SK-N-SH treated with all-trans-retinoic acid at 6 μM for 48 hours (cell line): ENCODE measurements at regions not wholly inside any gene's neighbourhood (a gene's known extent, or its start where the extent isn't known, plus 50 kb on each side); places are given as distances from the start of the nearest gene placed in this dataset.

Experiments
- ATAC-seq: fragments of 200-7000 bp; cut with Tn5 transposase; 3 replicates; pipeline ENCODE4 v1.9.1; 2020; ENCODE audit warnings: mild to moderate bottlenecking, moderate library complexity
- ARNTL ChIP-seq: fragments of 450-650 bp; formaldehyde crosslinking; IDR thresholded peaks from 2 replicates; pipeline ENCODE4 v1.5.0; 2020; ENCODE audit warnings: low read depth, mild to moderate bottlenecking, moderate library complexity, borderline replicate concordance
- BACH2 ChIP-seq: fragments of 250-450 bp; sonication (Bioruptor Pico); IDR thresholded peaks from 2 replicates; pipeline ENCODE4 v1.9.0; 2021; ENCODE audit warnings: mild to moderate bottlenecking, borderline replicate concordance
- CSDC2 ChIP-seq: fragments of 250-450 bp; sonication (Bioruptor Pico); IDR thresholded peaks from 2 replicates; pipeline ENCODE4 v1.5.0; 2020; ENCODE audit warnings: mild to moderate bottlenecking, moderate library complexity
- ESRRG ChIP-seq: fragments of 250-450 bp; sonication (Bioruptor Pico); IDR thresholded peaks from 2 replicates; pipeline ENCODE4 v1.6.1; 2021; ENCODE audit warnings: mild to moderate bottlenecking
- GLIS3 ChIP-seq: fragments of 250-450 bp; sonication (Bioruptor Pico); IDR thresholded peaks from 2 replicates; pipeline ENCODE4 v1.5.0; 2020; ENCODE audit warnings: mild to moderate bottlenecking, moderate library complexity
- ISL1 ChIP-seq: fragments of 250-450 bp; sonication (Bioruptor Pico); IDR thresholded peaks from 2 replicates; pipeline ENCODE4 v2.1.2; 2022; ENCODE audit warnings: mild to moderate bottlenecking, moderate library complexity
- OSR1 ChIP-seq: fragments of 250-450 bp; sonication (Bioruptor Pico); IDR thresholded peaks from 2 replicates; pipeline ENCODE4 v1.8.0; 2022; ENCODE audit warnings: moderate library complexity, mild to moderate bottlenecking, inconsistent platforms
- PPARA ChIP-seq: fragments of 250-450 bp; sonication (Bioruptor Pico); IDR thresholded peaks from 2 replicates; pipeline ENCODE4 v1.5.0; 2020; ENCODE audit warnings: mild to moderate bottlenecking, borderline replicate concordance
- RARB ChIP-seq: fragments of 250-450 bp; sonication (Bioruptor Pico); IDR thresholded peaks from 2 replicates; pipeline ENCODE4 v1.8.0; 2021; ENCODE audit warnings: mild to moderate bottlenecking, moderate library complexity
- SNAI2 ChIP-seq: fragments of 250-450 bp; sonication (Bioruptor Pico); IDR thresholded peaks from 2 replicates; pipeline ENCODE4 v1.5.0; 2020; ENCODE audit warnings: mild to moderate bottlenecking, moderate library complexity
- TCF4 ChIP-seq: fragments of 250-450 bp; sonication (Bioruptor Pico); IDR thresholded peaks from 2 replicates; pipeline ENCODE4 v1.8.0; 2021; ENCODE audit warnings: mild to moderate bottlenecking, moderate library complexity, borderline replicate concordance
- TOX ChIP-seq: fragments of 250-450 bp; sonication (Bioruptor Pico); IDR thresholded peaks from 2 replicates; pipeline ENCODE4 v1.8.0; 2021; ENCODE audit warnings: mild to moderate bottlenecking, moderate library complexity, borderline replicate concordance
- ZC3H10 ChIP-seq: fragments of 250-450 bp; sonication (Bioruptor Pico); IDR thresholded peaks from 2 replicates; pipeline ENCODE4 v1.5.1; 2021; ENCODE audit warnings: mild to moderate bottlenecking, moderate library complexity
- ZFP3 ChIP-seq: fragments of 250-450 bp; sonication (Bioruptor Pico); IDR thresholded peaks from 2 replicates; pipeline ENCODE4 v1.5.0; 2020; ENCODE audit warnings: mild to moderate bottlenecking, moderate library complexity
- ZFP30 ChIP-seq: fragments of 450-650 bp; formaldehyde crosslinking; IDR thresholded peaks from 2 replicates; pipeline ENCODE4 v1.5.0; 2022; ENCODE audit warnings: mild to moderate bottlenecking, moderate library complexity
- ZNF565 ChIP-seq: fragments of 450-650 bp; formaldehyde crosslinking; conservative IDR thresholded peaks from 2 replicates; pipeline ENCODE4 v1.5.0; 2020; ENCODE audit warnings: low read depth, mild to moderate bottlenecking, moderate library complexity
- ZNF70 ChIP-seq: fragments of 450-650 bp; formaldehyde crosslinking; IDR thresholded peaks from 2 replicates; pipeline ENCODE4 v1.5.0; 2020; ENCODE audit warnings: mild to moderate bottlenecking, moderate library complexity
- ZNF8 ChIP-seq: fragments of 450-650 bp; formaldehyde crosslinking; IDR thresholded peaks from 2 replicates; pipeline ENCODE4 v1.5.0; 2020; ENCODE audit warnings: mild to moderate bottlenecking, moderate library complexity
- TF ChIP-seq, protein P1 (sequence below): fragments of 250-450 bp; sonication (Bioruptor Pico); IDR thresholded peaks from 2 replicates; pipeline ENCODE4 v1.5.0; 2020; ENCODE audit warnings: mild to moderate bottlenecking, moderate library complexity
- TF ChIP-seq, protein P2 (sequence below): fragments of 250-450 bp; sonication (Bioruptor Pico); IDR thresholded peaks from 2 replicates; pipeline ENCODE4 v1.5.1; 2021; ENCODE audit warnings: mild to moderate bottlenecking, moderate library complexity
- TF ChIP-seq, protein P3 (sequence below): fragments of 250-450 bp; sonication (Bioruptor Pico); IDR thresholded peaks from 2 replicates; pipeline ENCODE4 v1.8.0; 2020; ENCODE audit warnings: mild to moderate bottlenecking, moderate library complexity, borderline replicate concordance
- TF ChIP-seq, protein P4 (sequence below): fragments of 250-450 bp; sonication (Bioruptor Pico); IDR thresholded peaks from 2 replicates; pipeline ENCODE4 v1.8.0; 2021; ENCODE audit warnings: low read depth, mild to moderate bottlenecking, moderate library complexity, borderline replicate concordance
- TF ChIP-seq, protein P5 (sequence below): fragments of 250-450 bp; sonication (Bioruptor Pico); IDR thresholded peaks from 2 replicates; pipeline ENCODE4 v1.5.1; 2020; ENCODE audit warnings: low read depth, mild to moderate bottlenecking, moderate library complexity

DNA sequence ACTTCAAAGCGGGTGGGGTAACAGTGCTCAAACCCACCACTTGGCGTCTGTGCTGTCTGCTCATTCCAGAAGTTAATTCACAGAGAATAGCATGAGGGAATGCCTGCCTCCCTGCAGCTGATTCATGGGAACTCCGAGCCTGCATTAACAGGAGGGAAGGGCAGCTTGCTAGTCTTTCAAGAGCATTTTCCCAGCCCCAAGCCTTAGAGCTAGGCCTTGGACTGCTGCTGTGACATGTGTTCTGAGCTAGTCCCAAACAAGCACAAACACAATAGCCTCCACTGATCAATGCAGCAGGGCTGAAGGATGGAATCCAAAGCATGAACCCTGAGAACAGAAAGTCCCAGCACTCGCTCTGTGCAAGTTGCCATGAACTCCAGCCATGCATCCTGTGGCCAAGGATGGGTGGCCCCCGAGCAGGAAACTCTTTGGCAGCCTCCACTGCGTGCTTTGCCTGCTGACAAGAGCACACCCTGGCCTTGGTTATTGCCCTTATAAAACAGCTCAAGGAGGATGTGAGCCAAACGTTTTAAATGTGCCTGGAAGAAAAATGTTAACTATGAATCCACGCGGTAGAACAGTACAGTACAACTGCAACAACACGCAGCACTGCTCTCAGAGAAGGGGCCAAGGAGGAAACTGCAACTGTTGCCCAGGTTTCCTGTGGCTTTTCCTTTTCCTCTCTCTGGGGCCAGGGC lies 653.1 kb upstream of the KLF4 start (continued):
- no peak for TF ChIP-seq TCF4 (CRISPR knock-in tag)
- no peak for TF ChIP-seq ZC3H10
- no peak for TF ChIP-seq BACH2 (CRISPR knock-in tag)
- TF ChIP-seq CSDC2: no peak
- TF ChIP-seq OSR1 (CRISPR knock-in tag): no peak
- TF ChIP-seq, all 23 proteins: peak for 0

DNA sequence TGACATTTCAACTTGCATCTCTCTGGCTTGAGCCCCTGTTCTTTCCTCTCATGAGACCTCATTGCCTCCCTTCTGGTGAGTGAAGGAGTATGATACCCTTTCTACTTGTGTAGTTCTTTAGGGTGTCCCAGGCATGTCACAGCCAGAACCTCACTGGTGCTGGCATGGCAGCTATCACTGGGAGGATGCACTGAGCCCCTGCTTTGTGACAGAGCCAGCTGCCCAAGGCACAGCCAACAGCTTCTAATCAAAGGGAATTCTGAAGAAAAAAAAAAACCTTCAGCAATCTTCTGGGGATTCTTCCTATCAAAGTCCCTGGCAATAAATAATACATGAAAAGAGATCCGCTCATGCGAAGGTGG lies 652.6 kb upstream of the KLF4 start:
- no peak for ATAC-seq
- TF ChIP-seq, protein P1, sequence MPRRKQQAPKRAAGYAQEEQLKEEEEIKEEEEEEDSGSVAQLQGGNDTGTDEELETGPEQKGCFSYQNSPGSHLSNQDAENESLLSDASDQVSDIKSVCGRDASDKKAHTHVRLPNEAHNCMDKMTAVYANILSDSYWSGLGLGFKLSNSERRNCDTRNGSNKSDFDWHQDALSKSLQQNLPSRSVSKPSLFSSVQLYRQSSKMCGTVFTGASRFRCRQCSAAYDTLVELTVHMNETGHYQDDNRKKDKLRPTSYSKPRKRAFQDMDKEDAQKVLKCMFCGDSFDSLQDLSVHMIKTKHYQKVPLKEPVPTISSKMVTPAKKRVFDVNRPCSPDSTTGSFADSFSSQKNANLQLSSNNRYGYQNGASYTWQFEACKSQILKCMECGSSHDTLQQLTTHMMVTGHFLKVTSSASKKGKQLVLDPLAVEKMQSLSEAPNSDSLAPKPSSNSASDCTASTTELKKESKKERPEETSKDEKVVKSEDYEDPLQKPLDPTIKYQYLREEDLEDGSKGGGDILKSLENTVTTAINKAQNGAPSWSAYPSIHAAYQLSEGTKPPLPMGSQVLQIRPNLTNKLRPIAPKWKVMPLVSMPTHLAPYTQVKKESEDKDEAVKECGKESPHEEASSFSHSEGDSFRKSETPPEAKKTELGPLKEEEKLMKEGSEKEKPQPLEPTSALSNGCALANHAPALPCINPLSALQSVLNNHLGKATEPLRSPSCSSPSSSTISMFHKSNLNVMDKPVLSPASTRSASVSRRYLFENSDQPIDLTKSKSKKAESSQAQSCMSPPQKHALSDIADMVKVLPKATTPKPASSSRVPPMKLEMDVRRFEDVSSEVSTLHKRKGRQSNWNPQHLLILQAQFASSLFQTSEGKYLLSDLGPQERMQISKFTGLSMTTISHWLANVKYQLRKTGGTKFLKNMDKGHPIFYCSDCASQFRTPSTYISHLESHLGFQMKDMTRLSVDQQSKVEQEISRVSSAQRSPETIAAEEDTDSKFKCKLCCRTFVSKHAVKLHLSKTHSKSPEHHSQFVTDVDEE (CRISPR knock-in tag): no peak
- TF ChIP-seq TOX (CRISPR knock-in tag) (no peak), ZNF8 (no peak), BACH2 (CRISPR knock-in tag) (no peak), ZFP30 (no peak), ARNTL (CRISPR knock-in tag) (no peak), GLIS3 (no peak), ZNF565 (CRISPR knock-in tag) (no peak), ISL1 (CRISPR knock-in tag) (no peak), TCF4 (CRISPR knock-in tag) (no peak), PPARA (CRISPR knock-in tag) (no peak), ZC3H10 (no peak), OSR1 (CRISPR knock-in tag) (no peak), ZNF70 (CRISPR knock-in tag) (no peak), RARB (CRISPR knock-in tag) (no peak), ZFP3 (no peak), SNAI2 (CRISPR knock-in tag) (no peak)
- TF ChIP-seq, protein P2, sequence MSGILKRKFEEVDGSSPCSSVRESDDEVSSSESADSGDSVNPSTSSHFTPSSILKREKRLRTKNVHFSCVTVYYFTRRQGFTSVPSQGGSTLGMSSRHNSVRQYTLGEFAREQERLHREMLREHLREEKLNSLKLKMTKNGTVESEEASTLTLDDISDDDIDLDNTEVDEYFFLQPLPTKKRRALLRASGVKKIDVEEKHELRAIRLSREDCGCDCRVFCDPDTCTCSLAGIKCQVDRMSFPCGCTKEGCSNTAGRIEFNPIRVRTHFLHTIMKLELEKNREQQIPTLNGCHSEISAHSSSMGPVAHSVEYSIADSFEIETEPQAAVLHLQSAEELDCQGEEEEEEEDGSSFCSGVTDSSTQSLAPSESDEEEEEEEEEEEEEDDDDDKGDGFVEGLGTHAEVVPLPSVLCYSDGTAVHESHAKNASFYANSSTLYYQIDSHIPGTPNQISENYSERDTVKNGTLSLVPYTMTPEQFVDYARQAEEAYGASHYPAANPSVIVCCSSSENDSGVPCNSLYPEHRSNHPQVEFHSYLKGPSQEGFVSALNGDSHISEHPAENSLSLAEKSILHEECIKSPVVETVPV (CRISPR knock-in tag): no peak
- TF ChIP-seq, protein P3, sequence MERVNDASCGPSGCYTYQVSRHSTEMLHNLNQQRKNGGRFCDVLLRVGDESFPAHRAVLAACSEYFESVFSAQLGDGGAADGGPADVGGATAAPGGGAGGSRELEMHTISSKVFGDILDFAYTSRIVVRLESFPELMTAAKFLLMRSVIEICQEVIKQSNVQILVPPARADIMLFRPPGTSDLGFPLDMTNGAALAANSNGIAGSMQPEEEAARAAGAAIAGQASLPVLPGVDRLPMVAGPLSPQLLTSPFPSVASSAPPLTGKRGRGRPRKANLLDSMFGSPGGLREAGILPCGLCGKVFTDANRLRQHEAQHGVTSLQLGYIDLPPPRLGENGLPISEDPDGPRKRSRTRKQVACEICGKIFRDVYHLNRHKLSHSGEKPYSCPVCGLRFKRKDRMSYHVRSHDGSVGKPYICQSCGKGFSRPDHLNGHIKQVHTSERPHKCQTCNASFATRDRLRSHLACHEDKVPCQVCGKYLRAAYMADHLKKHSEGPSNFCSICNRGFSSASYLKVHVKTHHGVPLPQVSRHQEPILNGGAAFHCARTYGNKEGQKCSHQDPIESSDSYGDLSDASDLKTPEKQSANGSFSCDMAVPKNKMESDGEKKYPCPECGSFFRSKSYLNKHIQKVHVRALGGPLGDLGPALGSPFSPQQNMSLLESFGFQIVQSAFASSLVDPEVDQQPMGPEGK (CRISPR knock-in tag): no peak
- TF ChIP-seq, protein P4, sequence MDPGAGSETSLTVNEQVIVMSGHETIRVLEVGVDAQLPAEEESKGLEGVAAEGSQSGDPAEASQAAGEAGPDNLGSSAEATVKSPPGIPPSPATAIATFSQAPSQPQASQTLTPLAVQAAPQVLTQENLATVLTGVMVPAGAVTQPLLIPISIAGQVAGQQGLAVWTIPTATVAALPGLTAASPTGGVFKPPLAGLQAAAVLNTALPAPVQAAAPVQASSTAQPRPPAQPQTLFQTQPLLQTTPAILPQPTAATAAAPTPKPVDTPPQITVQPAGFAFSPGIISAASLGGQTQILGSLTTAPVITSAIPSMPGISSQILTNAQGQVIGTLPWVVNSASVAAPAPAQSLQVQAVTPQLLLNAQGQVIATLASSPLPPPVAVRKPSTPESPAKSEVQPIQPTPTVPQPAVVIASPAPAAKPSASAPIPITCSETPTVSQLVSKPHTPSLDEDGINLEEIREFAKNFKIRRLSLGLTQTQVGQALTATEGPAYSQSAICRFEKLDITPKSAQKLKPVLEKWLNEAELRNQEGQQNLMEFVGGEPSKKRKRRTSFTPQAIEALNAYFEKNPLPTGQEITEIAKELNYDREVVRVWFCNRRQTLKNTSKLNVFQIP (CRISPR knock-in tag): no peak

DNA sequence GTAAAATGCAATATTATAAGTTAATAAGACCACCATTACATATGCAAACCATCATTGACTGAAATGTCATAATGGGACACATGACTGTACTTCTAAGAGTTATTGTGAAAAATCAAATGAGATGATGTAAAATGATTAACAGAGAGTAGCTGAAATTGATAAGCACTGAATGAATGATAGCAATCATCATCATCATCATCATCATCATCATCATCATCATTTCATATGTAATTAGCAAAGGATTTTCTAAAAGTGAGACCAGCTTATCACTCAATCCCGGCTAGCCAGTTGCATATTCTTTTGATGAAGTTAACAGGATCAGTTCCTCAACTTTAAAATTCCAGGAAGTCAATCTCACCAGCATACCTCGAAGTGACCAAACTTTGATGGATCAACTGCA lies 650.3 kb upstream of the KLF4 start:
- no peak for ATAC-seq
- TF ChIP-seq BACH2 (CRISPR knock-in tag) (no peak), ZFP3 (no peak), SNAI2 (CRISPR knock-in tag) (no peak), ARNTL (CRISPR knock-in tag) (no peak), CSDC2 (no peak), ESRRG (CRISPR knock-in tag) (no peak), ZNF565 (CRISPR knock-in tag) (no peak), ZC3H10 (no peak), ZNF8 (no peak), TCF4 (CRISPR knock-in tag) (no peak), ZFP30 (no peak), TOX (CRISPR knock-in tag) (no peak), ISL1 (CRISPR knock-in tag) (no peak)
- TF ChIP-seq, protein P5, sequence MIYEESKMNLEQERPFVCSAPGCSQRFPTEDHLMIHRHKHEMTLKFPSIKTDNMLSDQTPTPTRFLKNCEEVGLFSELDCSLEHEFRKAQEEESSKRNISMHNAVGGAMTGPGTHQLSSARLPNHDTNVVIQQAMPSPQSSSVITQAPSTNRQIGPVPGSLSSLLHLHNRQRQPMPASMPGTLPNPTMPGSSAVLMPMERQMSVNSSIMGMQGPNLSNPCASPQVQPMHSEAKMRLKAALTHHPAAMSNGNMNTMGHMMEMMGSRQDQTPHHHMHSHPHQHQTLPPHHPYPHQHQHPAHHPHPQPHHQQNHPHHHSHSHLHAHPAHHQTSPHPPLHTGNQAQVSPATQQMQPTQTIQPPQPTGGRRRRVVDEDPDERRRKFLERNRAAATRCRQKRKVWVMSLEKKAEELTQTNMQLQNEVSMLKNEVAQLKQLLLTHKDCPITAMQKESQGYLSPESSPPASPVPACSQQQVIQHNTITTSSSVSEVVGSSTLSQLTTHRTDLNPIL: no peak
- TF ChIP-seq, protein P4 (CRISPR knock-in tag): no peak
- TF ChIP-seq, protein P3 (CRISPR knock-in tag): no peak
